Kidney (tissue), 13 donors: ENCODE measurements at regions not wholly inside any gene's neighbourhood (a gene's known extent, or its start where the extent isn't known, plus 50 kb on each side); places are given as distances from the start of the nearest gene placed in this dataset.

Source experiments
- DNase-seq, 5 donors: peaks; one replicate each; pipeline ENCODE4 v3.0.0-alpha.2; 2013 to 2020
- FAIRE-seq: peaks from 2 replicates; lab custom pipeline; 2012; peaks lifted over from hg19 to GRCh38; lab: Jason Lieb, UNC
- H3K27ac ChIP-seq, 2 donors: one replicate each; pipeline ENCODE4 v1.7.0; 2013; ENCODE audit warnings: low read depth in 2 of 2, low read length in 2 of 2, inconsistent platforms in 1 of 2
- H3K27me3 ChIP-seq: one replicate; pipeline ENCODE4 v1.7.1; 2013; ENCODE audit warnings: low read length, inconsistent platforms; ENCODE audit not compliant: control insufficient read depth, insufficient read depth
- H3K36me3 ChIP-seq, 3 donors: one replicate each; pipeline versions ENCODE4 v1.7.0 to v1.7.1; 2013; ENCODE audit warnings: low read length in 3 of 3, control low read depth in 1 of 3, inconsistent platforms in 1 of 3; ENCODE audit not compliant: insufficient read depth in 3 of 3, control insufficient read depth in 2 of 3
- H3K4me1 ChIP-seq, 3 donors: one replicate each; pipeline versions ENCODE4 v1.7.0 to v1.7.1; 2013; ENCODE audit warnings: low read length in 3 of 3, inconsistent platforms in 1 of 3, low read depth in 1 of 3; ENCODE audit not compliant: control insufficient read depth in 2 of 3, insufficient read depth in 2 of 3
- H3K4me3 ChIP-seq, 3 donors: one replicate each; pipeline versions ENCODE4 v1.7.0 to v1.8.1; 2013; ENCODE audit warnings: low read length in 3 of 3, control low read depth in 1 of 3, inconsistent platforms in 1 of 3
- H3K9ac ChIP-seq, 3 donors: one replicate each; pipeline versions ENCODE4 v1.7.0 to v1.7.1; 2013; ENCODE audit warnings: low read length in 3 of 3, control low read depth in 1 of 3, inconsistent platforms in 1 of 3
- H3K9me3 ChIP-seq, 3 donors: one replicate each; pipeline versions ENCODE4 v1.7.0 to v1.7.1; 2013; ENCODE audit warnings: low read length in 3 of 3, control low read depth in 1 of 3, inconsistent platforms in 1 of 3; ENCODE audit not compliant: control insufficient read depth in 2 of 3, insufficient read depth in 1 of 3
- CTCF ChIP-seq: IDR thresholded peaks from 3 replicates; pipeline ENCODE4 v1.5.1; 2012; ENCODE audit warnings: mild to moderate bottlenecking, moderate library complexity, borderline replicate concordance; ENCODE audit not compliant: insufficient read depth; ENCODE audit errors: extremely low read depth
- intact Hi-C: fragments of 100-400 bp; cut with DNase I; formaldehyde crosslinking; loops from one replicate; pipeline ENCODE4 v1.11.1; 2022
- donor health status: control.
- donor health status: control.
- donor health status: control.
- donor health status: control.
- donor health status: control.
- donor health status: DM: yes; HTN: yes; CAD: no.
- donor health status: Normal renal cell carcinoma (clear cell type).

- no peaks in the 10 kb centered on the region for H3K9me3 ChIP-seq
- H3K27me3 ChIP-seq: no peaks in the 10 kb centered on the region
- H3K9ac ChIP-seq: no peak overlapping the region
- FAIRE-seq: no peak
- peak in 1 of 5 donors; percentile 58 for DNase-seq
- no peaks in the 10 kb centered on the region for H3K36me3 ChIP-seq
- intact Hi-C loops: no loop called here
- TF ChIP-seq CTCF: no peak
- H3K4me3 ChIP-seq: no peak overlapping the region
- H3K4me1 ChIP-seq: no peaks in the 10 kb centered on the region
- no peak overlapping the region for H3K27ac ChIP-seq
Measured at GRCh38 chrX:126065901-126066660, 100.0 kb downstream of the DCAF12L2 start.
